GM19099 (cell line): ENCODE measurements at regions not wholly inside any gene's neighbourhood (a gene's known extent, or its start where the extent isn't known, plus 50 kb on each side); places are given as distances from the start of the nearest gene placed in this dataset.

Experiments used
- POLR2A ChIP-seq: IDR thresholded peaks from 3 replicates; pipeline ENCODE4 v1.6.1; 2011; ENCODE audit warnings: low read depth; ENCODE audit not compliant: insufficient read length; ENCODE audit errors: extremely low read depth

GRCh38 chr5:8644377-8644776 lies 775.4 kb downstream of the MTRR start:
- no peak for TF ChIP-seq POLR2A

- TF ChIP-seq POLR2A: no peak
Observed at GRCh38 chr5:8647111-8647510, 778.2 kb downstream of the MTRR start.

- TF ChIP-seq POLR2A: no peak
Observed at GRCh38 chr5:8650186-8650585, 781.2 kb downstream of the MTRR start.

GRCh38 chr5:8660133-8660893 lies 791.4 kb downstream of the MTRR start:
- no peak for TF ChIP-seq POLR2A

GRCh38 chr5:8663374-8663773 lies 794.4 kb downstream of the MTRR start:
- TF ChIP-seq POLR2A: no peak

GRCh38 chr5:8675182-8675581 lies 806.2 kb downstream of the MTRR start:
- no peak for TF ChIP-seq POLR2A

GRCh38 chr5:8676695-8677094 lies 807.7 kb downstream of the MTRR start:
- no peak for TF ChIP-seq POLR2A

GRCh38 chr5:8682381-8682780 lies 813.4 kb downstream of the MTRR start:
- no peak for TF ChIP-seq POLR2A

GRCh38 chr5:8683496-8683895 lies 814.5 kb downstream of the MTRR start:
- no peak for TF ChIP-seq POLR2A

GRCh38 chr5:8685704-8686103 lies 816.8 kb downstream of the MTRR start:
- no peak for TF ChIP-seq POLR2A

- TF ChIP-seq POLR2A: no peak
Observed at GRCh38 chr5:8686707-8687106, 817.8 kb downstream of the MTRR start.

- TF ChIP-seq POLR2A: no peak
Observed at GRCh38 chr5:8689773-8690172, 820.8 kb downstream of the MTRR start.

- TF ChIP-seq POLR2A: no peak
Observed at GRCh38 chr5:8691221-8691620, 822.3 kb downstream of the MTRR start.

GRCh38 chr5:8693341-8693844 lies 824.4 kb downstream of the MTRR start:
- no peak for TF ChIP-seq POLR2A

GRCh38 chr5:8694545-8694944 lies 825.6 kb downstream of the MTRR start:
- TF ChIP-seq POLR2A: no peak

GRCh38 chr5:8695902-8696845 lies 827.2 kb downstream of the MTRR start:
- TF ChIP-seq POLR2A: no peak
